ENCODE measurements at regions not wholly inside any gene's neighbourhood (a gene's known extent, or its start where the extent isn't known, plus 50 kb on each side); places are given as distances from the start of the nearest gene placed in this dataset.

GRCh38 chr6:71404145-71404966 lies 115.7 kb downstream of the OGFRL1 start (continued):
- TF ChIP-seq, protein P1, sequence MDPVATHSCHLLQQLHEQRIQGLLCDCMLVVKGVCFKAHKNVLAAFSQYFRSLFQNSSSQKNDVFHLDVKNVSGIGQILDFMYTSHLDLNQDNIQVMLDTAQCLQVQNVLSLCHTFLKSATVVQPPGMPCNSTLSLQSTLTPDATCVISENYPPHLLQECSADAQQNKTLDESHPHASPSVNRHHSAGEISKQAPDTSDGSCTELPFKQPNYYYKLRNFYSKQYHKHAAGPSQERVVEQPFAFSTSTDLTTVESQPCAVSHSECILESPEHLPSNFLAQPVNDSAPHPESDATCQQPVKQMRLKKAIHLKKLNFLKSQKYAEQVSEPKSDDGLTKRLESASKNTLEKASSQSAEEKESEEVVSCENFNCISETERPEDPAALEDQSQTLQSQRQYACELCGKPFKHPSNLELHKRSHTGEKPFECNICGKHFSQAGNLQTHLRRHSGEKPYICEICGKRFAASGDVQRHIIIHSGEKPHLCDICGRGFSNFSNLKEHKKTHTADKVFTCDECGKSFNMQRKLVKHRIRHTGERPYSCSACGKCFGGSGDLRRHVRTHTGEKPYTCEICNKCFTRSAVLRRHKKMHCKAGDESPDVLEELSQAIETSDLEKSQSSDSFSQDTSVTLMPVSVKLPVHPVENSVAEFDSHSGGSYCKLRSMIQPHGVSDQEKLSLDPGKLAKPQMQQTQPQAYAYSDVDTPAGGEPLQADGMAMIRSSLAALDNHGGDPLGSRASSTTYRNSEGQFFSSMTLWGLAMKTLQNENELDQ (tag by site-specific recombination; IDR thresholded peaks at IDR 0.05; ENCODE audit: low read depth) = no peak
- TF ChIP-seq ZNF747 (tag by site-specific recombination; IDR thresholded peaks at IDR 0.05) (no peak), ZNF2 (tag by site-specific recombination; IDR thresholded peaks at IDR 0.05) (0 out of 2 replicates have a peak, but pooled peaks have one; percentile 12), ZNF529 (tag by site-specific recombination; IDR thresholded peaks at IDR 0.05; ENCODE audit: insufficient replicate concordance) (no peak), ZNF350 (tag by site-specific recombination; IDR thresholded peaks at IDR 0.05) (no peak), ZNF792 (tag by site-specific recombination; IDR thresholded peaks at IDR 0.05) (no peak), ZNF843 (tag by site-specific recombination; IDR thresholded peaks at IDR 0.05) (peak; percentile 48; the same call in 1 of the 2 replicates), HOXA7 (CRISPR knock-in tag; IDR thresholded peaks at IDR 0.05; ENCODE audit: borderline replicate concordance) (no peak), ZNF629 (tag by site-specific recombination; IDR thresholded peaks at IDR 0.05) (peak; percentile 57; the same call in 1 of the 2 replicates), ZNF585B (tag by site-specific recombination; IDR thresholded peaks at IDR 0.05) (no peak), ZNF335 (tag by site-specific recombination; conservative IDR thresholded peaks at IDR 0.05) (no peak), ZNF37A (tag by site-specific recombination; IDR thresholded peaks at IDR 0.05) (no peak), ZFHX2 (tag by site-specific recombination; conservative IDR thresholded peaks at IDR 0.05) (no peak), ZNF510 (tag by site-specific recombination; IDR thresholded peaks at IDR 0.05; ENCODE audit: insufficient replicate concordance) (no peak), KLF8 (tag by site-specific recombination; IDR thresholded peaks at IDR 0.05) (0 out of 2 replicates have a peak, but pooled peaks have one; percentile 37), ZNF624 (tag by site-specific recombination; IDR thresholded peaks at IDR 0.05) (no peak), ZNF10 (tag by site-specific recombination; IDR thresholded peaks at IDR 0.05) (peak; percentile 8; the same call in 1 of the 2 replicates), ZBTB21 (tag by site-specific recombination; IDR thresholded peaks at IDR 0.05) (no peak), ZSCAN30 (tag by site-specific recombination; IDR thresholded peaks at IDR 0.05) (no peak), KLF16 (tag by site-specific recombination; IDR thresholded peaks at IDR 0.05) (no peak), ZNF639 (tag by site-specific recombination; IDR thresholded peaks at IDR 0.05) (no peak), ZBTB17 (tag by site-specific recombination; IDR thresholded peaks at IDR 0.05) (0 out of 2 replicates have a peak, but pooled peaks have one; percentile 42), EGR2 (tag by site-specific recombination; IDR thresholded peaks at IDR 0.05; ENCODE audit: low read depth) (no peak), ZNF768 (tag by site-specific recombination; IDR thresholded peaks at IDR 0.05) (no peak), ZNF202 (tag by site-specific recombination; IDR thresholded peaks at IDR 0.05; ENCODE audit: borderline replicate concordance) (no peak), PRDM1 (tag by site-specific recombination; IDR thresholded peaks at IDR 0.05) (peak; percentile 60; the same call in 1 of the 2 replicates), ZNF341 (tag by site-specific recombination; IDR thresholded peaks at IDR 0.05; ENCODE audit: low read depth) (no peak), ZNF175 (tag by site-specific recombination; IDR thresholded peaks at IDR 0.05) (no peak)
- TF ChIP-seq, protein P2, sequence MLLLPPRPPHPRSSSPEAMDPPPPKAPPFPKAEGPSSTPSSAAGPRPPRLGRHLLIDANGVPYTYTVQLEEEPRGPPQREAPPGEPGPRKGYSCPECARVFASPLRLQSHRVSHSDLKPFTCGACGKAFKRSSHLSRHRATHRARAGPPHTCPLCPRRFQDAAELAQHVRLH (tag by site-specific recombination; IDR thresholded peaks at IDR 0.05) = no peak
- TF ChIP-seq, protein P3, sequence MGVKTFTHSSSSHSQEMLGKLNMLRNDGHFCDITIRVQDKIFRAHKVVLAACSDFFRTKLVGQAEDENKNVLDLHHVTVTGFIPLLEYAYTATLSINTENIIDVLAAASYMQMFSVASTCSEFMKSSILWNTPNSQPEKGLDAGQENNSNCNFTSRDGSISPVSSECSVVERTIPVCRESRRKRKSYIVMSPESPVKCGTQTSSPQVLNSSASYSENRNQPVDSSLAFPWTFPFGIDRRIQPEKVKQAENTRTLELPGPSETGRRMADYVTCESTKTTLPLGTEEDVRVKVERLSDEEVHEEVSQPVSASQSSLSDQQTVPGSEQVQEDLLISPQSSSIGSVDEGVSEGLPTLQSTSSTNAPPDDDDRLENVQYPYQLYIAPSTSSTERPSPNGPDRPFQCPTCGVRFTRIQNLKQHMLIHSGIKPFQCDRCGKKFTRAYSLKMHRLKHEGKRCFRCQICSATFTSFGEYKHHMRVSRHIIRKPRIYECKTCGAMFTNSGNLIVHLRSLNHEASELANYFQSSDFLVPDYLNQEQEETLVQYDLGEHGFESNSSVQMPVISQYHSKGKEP (tag by site-specific recombination; IDR thresholded peaks at IDR 0.05) = no peak
- TF ChIP-seq, protein P4, sequence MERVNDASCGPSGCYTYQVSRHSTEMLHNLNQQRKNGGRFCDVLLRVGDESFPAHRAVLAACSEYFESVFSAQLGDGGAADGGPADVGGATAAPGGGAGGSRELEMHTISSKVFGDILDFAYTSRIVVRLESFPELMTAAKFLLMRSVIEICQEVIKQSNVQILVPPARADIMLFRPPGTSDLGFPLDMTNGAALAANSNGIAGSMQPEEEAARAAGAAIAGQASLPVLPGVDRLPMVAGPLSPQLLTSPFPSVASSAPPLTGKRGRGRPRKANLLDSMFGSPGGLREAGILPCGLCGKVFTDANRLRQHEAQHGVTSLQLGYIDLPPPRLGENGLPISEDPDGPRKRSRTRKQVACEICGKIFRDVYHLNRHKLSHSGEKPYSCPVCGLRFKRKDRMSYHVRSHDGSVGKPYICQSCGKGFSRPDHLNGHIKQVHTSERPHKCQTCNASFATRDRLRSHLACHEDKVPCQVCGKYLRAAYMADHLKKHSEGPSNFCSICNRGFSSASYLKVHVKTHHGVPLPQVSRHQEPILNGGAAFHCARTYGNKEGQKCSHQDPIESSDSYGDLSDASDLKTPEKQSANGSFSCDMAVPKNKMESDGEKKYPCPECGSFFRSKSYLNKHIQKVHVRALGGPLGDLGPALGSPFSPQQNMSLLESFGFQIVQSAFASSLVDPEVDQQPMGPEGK (tag by site-specific recombination; IDR thresholded peaks at IDR 0.05) = no peak
- TF ChIP-seq, protein P5, sequence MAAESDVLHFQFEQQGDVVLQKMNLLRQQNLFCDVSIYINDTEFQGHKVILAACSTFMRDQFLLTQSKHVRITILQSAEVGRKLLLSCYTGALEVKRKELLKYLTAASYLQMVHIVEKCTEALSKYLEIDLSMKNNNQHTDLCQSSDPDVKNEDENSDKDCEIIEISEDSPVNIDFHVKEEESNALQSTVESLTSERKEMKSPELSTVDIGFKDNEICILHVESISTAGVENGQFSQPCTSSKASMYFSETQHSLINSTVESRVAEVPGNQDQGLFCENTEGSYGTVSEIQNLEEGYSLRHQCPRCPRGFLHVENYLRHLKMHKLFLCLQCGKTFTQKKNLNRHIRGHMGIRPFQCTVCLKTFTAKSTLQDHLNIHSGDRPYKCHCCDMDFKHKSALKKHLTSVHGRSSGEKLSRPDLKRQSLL (tag by site-specific recombination; IDR thresholded peaks at IDR 0.05) = no peak
